Lower leg skin (tissue), 4 donors: ENCODE measurements at regions not wholly inside any gene's neighbourhood (a gene's known extent, or its start where the extent isn't known, plus 50 kb on each side); places are given as distances from the start of the nearest gene placed in this dataset.

ENCODE experiments used
- DNase-seq, 2 donors: peaks; one replicate each; pipeline ENCODE4 v3.0.0-alpha.2; 2019; ENCODE audit warnings: low spot score in 2 of 2
- H3K4me3 ChIP-seq: fragments of 200-600 bp; sonication (generic); 2 replicates; pipeline ENCODE4 v1.5.1; 2017; ENCODE audit warnings: mild to moderate bottlenecking, low read depth; ENCODE audit not compliant: poor library complexity, severe bottlenecking
- POLR2A ChIP-seq, 2 donors: fragments of 450-650 bp; IDR thresholded peaks; one replicate each; pipeline ENCODE4 v1.6.1; 2016 to 2017; ENCODE audit warnings: antibody characterized with exemption in 2 of 2, mild to moderate bottlenecking in 1 of 2, moderate library complexity in 1 of 2
- WGBS, 2 donors: methylation state at CpG; one replicate each; pipeline ENCODE4 v1.1.5; 2018; 5-methylcytosine and 5-hydroxymethylcytosine counted together
- intact Hi-C: fragments of 100-400 bp; cut with DNase I; formaldehyde crosslinking; loops from one replicate; pipeline ENCODE4 v1.15.0; 2023; ENCODE audit warnings: low total_unique reads
- TF ChIP-seq, protein P1 (sequence below), 3 donors: fragments of 450-650 bp; IDR thresholded peaks; one replicate each; pipeline ENCODE4 v1.5.1; 2016; ENCODE audit warnings: antibody characterized with exemption in 3 of 3, mild to moderate bottlenecking in 3 of 3, moderate library complexity in 2 of 3

- TF ChIP-seq, protein P1, sequence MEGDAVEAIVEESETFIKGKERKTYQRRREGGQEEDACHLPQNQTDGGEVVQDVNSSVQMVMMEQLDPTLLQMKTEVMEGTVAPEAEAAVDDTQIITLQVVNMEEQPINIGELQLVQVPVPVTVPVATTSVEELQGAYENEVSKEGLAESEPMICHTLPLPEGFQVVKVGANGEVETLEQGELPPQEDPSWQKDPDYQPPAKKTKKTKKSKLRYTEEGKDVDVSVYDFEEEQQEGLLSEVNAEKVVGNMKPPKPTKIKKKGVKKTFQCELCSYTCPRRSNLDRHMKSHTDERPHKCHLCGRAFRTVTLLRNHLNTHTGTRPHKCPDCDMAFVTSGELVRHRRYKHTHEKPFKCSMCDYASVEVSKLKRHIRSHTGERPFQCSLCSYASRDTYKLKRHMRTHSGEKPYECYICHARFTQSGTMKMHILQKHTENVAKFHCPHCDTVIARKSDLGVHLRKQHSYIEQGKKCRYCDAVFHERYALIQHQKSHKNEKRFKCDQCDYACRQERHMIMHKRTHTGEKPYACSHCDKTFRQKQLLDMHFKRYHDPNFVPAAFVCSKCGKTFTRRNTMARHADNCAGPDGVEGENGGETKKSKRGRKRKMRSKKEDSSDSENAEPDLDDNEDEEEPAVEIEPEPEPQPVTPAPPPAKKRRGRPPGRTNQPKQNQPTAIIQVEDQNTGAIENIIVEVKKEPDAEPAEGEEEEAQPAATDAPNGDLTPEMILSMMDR (IDR thresholded peaks at IDR 0.05), result no peak
- TF ChIP-seq POLR2A (IDR thresholded peaks at IDR 0.05), result no peak
- no peak overlapping the region for H3K4me3 ChIP-seq
- DNase-seq, result no peak
- WGBS, 2 donors, result 69 to 79% methylated on average over 4 of the region's 4 CpGs
- intact Hi-C loops, result no loop called here
These were observed 214.6 kb upstream of the IGFBP7 start for GRCh38 chr4:57324673-57325307.

DNA sequence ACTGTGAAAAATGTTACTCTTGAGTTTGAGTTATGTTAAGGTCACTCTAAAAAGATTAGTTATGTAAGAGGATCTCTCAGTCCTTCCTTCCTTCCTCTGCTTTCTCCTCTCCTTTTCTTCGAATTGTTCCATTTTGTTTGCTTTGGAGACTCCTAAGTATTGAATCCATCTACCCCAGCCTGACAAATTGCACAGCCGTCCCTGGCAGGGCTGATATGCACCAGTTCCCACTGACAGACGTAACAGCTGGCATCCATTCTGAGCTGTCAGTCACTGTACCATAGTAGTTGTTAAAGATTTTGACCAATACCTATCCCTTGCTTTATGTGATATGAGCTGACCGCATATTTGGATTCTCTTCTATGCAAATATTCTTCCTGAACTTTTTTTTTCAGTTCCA, 210.7 kb upstream of the IGFBP7 start:
- WGBS, 2 donors, result 52 to 56% methylated on average over 4 of the region's 4 CpGs
- TF ChIP-seq, protein P1 (IDR thresholded peaks at IDR 0.05), result no peak
- TF ChIP-seq POLR2A (IDR thresholded peaks at IDR 0.05), result no peak
- intact Hi-C loops, result no loop called here
- no peak overlapping the region for H3K4me3 ChIP-seq
- no peak for DNase-seq

GRCh38 chr4:57320217-57320616, 210.0 kb upstream of the IGFBP7 start:
- 61% methylated on average over 3 of the region's 3 CpGs for WGBS, 2 donors
- DNase-seq, result no peak
- H3K4me3 ChIP-seq, result no peak overlapping the region
- intact Hi-C loops, result no loop called here
- no peak for TF ChIP-seq POLR2A (IDR thresholded peaks at IDR 0.05)
- TF ChIP-seq, protein P1 (IDR thresholded peaks at IDR 0.05), result no peak

DNA sequence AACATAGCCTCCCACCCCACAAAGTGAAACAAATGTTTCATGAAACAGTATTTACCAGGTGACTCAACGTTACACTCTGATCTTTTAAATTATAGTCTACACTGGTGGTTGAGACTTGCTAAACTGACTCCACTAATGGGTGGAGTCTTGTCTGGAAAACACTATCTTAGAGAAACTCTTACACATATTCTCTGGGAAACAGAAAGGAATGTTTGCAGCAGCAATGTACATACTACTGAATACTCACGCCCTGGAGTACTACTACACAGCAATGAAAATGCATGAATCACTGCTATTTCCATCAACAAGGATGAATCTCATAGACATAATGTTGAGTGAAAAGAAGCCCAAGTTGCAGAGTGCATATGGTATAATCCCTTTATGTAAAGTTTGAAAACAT, 208.5 kb upstream of the IGFBP7 start:
- WGBS, 2 donors, result 72 to 78% methylated on average over 2 of the region's 2 CpGs
- DNase-seq, result no peak
- no peak for TF ChIP-seq POLR2A (IDR thresholded peaks at IDR 0.05)
- TF ChIP-seq, protein P1 (IDR thresholded peaks at IDR 0.05), result no peak
- intact Hi-C loops, result no loop called here
- H3K4me3 ChIP-seq, result no peak overlapping the region

DNA sequence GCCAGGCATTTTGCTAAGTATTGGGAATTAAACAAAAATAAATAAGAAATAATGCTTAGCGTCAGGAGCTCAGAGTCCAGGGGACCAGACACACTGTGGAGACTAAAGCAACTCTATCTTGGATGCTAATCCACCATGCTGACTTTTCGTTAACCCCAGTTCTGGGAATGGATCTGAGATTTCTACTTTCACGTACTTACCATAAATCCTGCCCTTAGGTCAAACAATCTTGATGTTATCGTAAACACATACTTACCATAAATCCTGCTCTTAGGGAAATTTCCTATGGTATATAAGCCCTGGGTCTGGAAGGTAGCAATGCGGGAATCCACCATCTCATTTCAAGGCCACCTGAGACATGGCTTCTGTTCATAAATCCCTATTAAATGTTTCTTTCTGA, 204.5 kb upstream of the IGFBP7 start:
- DNase-seq, result no peak
- H3K4me3 ChIP-seq, result no peak overlapping the region
- TF ChIP-seq, protein P1 (IDR thresholded peaks at IDR 0.05), result no peak
- TF ChIP-seq POLR2A (IDR thresholded peaks at IDR 0.05), result no peak
- intact Hi-C loops, result no loop called here
- 61 to 71% methylated on average over 5 of the region's 5 CpGs for WGBS, 2 donors

GRCh38 chr4:57312296-57312695, 202.1 kb upstream of the IGFBP7 start:
- TF ChIP-seq, protein P1 (IDR thresholded peaks at IDR 0.05), result no peak
- TF ChIP-seq POLR2A (IDR thresholded peaks at IDR 0.05), result no peak
- intact Hi-C loops, result no loop called here
- WGBS, 2 donors, result 44 to 48% methylated on average over 1 of the region's 1 CpG
- no peak for DNase-seq
- no peak overlapping the region for H3K4me3 ChIP-seq
